ENCODE measurements at regions not wholly inside any gene's neighbourhood (a gene's known extent, or its start where the extent isn't known, plus 50 kb on each side); places are given as distances from the start of the nearest gene placed in this dataset.
A peak's percentile ranks its signal among the peaks of the same experiment; 100 is the strongest.

DNA sequence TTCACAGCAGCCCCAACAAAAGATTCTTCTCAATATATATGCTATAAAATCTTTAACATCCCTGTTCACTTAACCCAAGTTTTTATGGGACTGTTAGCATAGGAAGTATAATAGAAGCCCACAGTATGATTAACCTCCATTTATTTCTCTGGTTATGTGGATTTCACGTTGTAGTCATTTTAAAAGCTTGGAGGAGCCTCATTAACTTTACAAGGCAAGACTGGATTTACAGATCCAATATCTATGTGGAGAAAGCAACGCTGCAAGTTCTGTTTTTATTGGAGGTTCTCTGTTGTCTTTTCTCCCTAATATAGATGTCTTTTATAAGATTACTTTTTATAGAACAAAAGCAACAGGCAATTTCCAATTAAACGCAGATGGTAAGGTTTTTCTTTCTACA lies 114.9 kb upstream of the SYT4 start:
- H3K79me2 ChIP-seq (ENCODE audit: insufficient read depth, low read depth), result no peaks in the 10 kb centered on the region
- no peak overlapping the region for H3K4me3 ChIP-seq (IDR thresholded peaks at IDR 0.05; ENCODE audit: insufficient read depth, low read depth, low read length)
- peak overlapping the region; percentile 78 for H3K4me2 ChIP-seq
- peak overlapping the region; percentile 21; the same call in 1 of the 2 replicates for H3K9ac ChIP-seq
- H3K27ac ChIP-seq, result peak overlapping the region; percentile 78
- H4K20me1 ChIP-seq (ENCODE audit: insufficient read depth), result no peaks in the 10 kb centered on the region
- peak overlapping the region; percentile 16; the same call in 1 of the 2 replicates for H2AFZ ChIP-seq (ENCODE audit: low read depth)
- TF ChIP-seq CTCF (conservative IDR thresholded peaks at IDR 0.05; ENCODE audit: low read depth, low read length), result no peak
- peaks cover 86% of the 10 kb centered on the region for H3K4me1 ChIP-seq (ENCODE audit: low read depth, poor library complexity, severe bottlenecking)
- H3K36me3 ChIP-seq (ENCODE audit: insufficient read depth), result no peaks in the 10 kb centered on the region
- H3K27me3 ChIP-seq (ENCODE audit: insufficient read depth, low read depth), result no peaks in the 10 kb centered on the region

GRCh38 chr18:43393174-43393573 lies 115.9 kb upstream of the SYT4 start:
- Histone ChIP-seq H3K36me3 (ENCODE audit: insufficient read depth) (no peaks in the 10 kb centered on the region), H3K79me2 (ENCODE audit: insufficient read depth, low read depth) (no peaks in the 10 kb centered on the region), H3K4me3 (IDR thresholded peaks at IDR 0.05; ENCODE audit: insufficient read depth, low read depth, low read length) (no peak overlapping the region), H2AFZ (ENCODE audit: low read depth) (peak overlapping the region; percentile 38; the same call in 1 of the 2 replicates), H3K27me3 (ENCODE audit: insufficient read depth, low read depth) (no peaks in the 10 kb centered on the region), H3K27ac (peak overlapping the region; percentile 78), H3K9ac (peak overlapping the region; percentile 21; the same call in 1 of the 2 replicates), H3K4me2 (peak overlapping the region; percentile 78), H4K20me1 (ENCODE audit: insufficient read depth) (no peaks in the 10 kb centered on the region), H3K4me1 (ENCODE audit: low read depth, poor library complexity, severe bottlenecking) (peaks cover 85% of the 10 kb centered on the region)
- no peak for TF ChIP-seq CTCF (conservative IDR thresholded peaks at IDR 0.05; ENCODE audit: low read depth, low read length)

GRCh38 chr18:43396266-43396665 lies 119.0 kb upstream of the SYT4 start:
- H3K4me2 ChIP-seq, result peak overlapping the region; percentile 26; the same call in 1 of the 2 replicates
- no peak overlapping the region for H3K4me3 ChIP-seq (IDR thresholded peaks at IDR 0.05; ENCODE audit: insufficient read depth, low read depth, low read length)
- H2AFZ ChIP-seq (ENCODE audit: low read depth), result no peak overlapping the region
- TF ChIP-seq CTCF (conservative IDR thresholded peaks at IDR 0.05; ENCODE audit: low read depth, low read length), result peak; percentile 78
- peaks cover 54% of the 10 kb centered on the region for H3K4me1 ChIP-seq (ENCODE audit: low read depth, poor library complexity, severe bottlenecking)
- H3K9ac ChIP-seq, result no peak overlapping the region
- H3K27me3 ChIP-seq (ENCODE audit: insufficient read depth, low read depth), result no peaks in the 10 kb centered on the region
- H3K36me3 ChIP-seq (ENCODE audit: insufficient read depth), result no peaks in the 10 kb centered on the region
- H3K27ac ChIP-seq, result no peak overlapping the region
- H4K20me1 ChIP-seq (ENCODE audit: insufficient read depth), result no peaks in the 10 kb centered on the region
- no peaks in the 10 kb centered on the region for H3K79me2 ChIP-seq (ENCODE audit: insufficient read depth, low read depth)

DNA sequence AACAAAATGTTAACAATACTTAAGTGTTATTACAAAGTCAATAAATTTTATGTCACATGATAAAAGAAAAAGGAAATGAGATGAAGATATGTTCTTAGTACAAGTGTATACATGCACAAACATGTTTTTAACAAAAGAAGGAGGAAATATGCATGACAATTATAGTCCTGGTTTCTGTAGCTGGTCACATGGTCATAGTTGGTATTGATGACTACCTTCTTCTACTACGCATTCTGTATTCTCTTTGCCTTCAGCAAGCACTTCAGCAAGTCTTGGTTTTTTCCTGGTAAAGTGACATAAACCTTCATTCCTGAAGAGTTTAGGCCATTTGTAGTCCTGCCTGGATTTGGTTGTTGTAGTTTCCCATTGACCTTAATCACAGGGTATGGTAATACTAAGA lies 121.3 kb upstream of the SYT4 start:
- H3K36me3 ChIP-seq (ENCODE audit: insufficient read depth), result no peaks in the 10 kb centered on the region
- H3K4me3 ChIP-seq (IDR thresholded peaks at IDR 0.05; ENCODE audit: insufficient read depth, low read depth, low read length), result no peak overlapping the region
- no peaks in the 10 kb centered on the region for H4K20me1 ChIP-seq (ENCODE audit: insufficient read depth)
- TF ChIP-seq CTCF (conservative IDR thresholded peaks at IDR 0.05; ENCODE audit: low read depth, low read length), result no peak
- H3K4me1 ChIP-seq (ENCODE audit: low read depth, poor library complexity, severe bottlenecking), result peaks cover 32% of the 10 kb centered on the region
- no peaks in the 10 kb centered on the region for H3K27me3 ChIP-seq (ENCODE audit: insufficient read depth, low read depth)
- no peaks in the 10 kb centered on the region for H3K79me2 ChIP-seq (ENCODE audit: insufficient read depth, low read depth)
- H3K4me2 ChIP-seq, result no peak overlapping the region
- no peak overlapping the region for H2AFZ ChIP-seq (ENCODE audit: low read depth)
- H3K9ac ChIP-seq, result no peak overlapping the region
- H3K27ac ChIP-seq, result no peak overlapping the region

All from KMS-11 (cell line).